Subcutaneous abdominal adipose tissue (tissue), 5 donors: ENCODE measurements at regions not wholly inside any gene's neighbourhood (a gene's known extent, or its start where the extent isn't known, plus 50 kb on each side); places are given as distances from the start of the nearest gene placed in this dataset.

Experiments used
- H3K27ac ChIP-seq: one replicate; pipeline ENCODE4 v1.7.0; 2013; ENCODE audit warnings: low read depth, mild to moderate bottlenecking, inconsistent platforms, low read length, moderate library complexity
- H3K27me3 ChIP-seq, 5 donors: one replicate each; pipeline ENCODE4 v1.7.0; 2013; ENCODE audit warnings: low read length in 5 of 5, inconsistent platforms in 1 of 5; ENCODE audit not compliant: control insufficient read depth in 5 of 5, insufficient read depth in 4 of 5
- H3K36me3 ChIP-seq, 5 donors: one replicate each; pipeline ENCODE4 v1.7.0; 2013; ENCODE audit warnings: low read length in 5 of 5; ENCODE audit not compliant: control insufficient read depth in 5 of 5, insufficient read depth in 5 of 5
- H3K4me1 ChIP-seq, 5 donors: one replicate each; pipeline ENCODE4 v1.7.0; 2013; ENCODE audit warnings: low read length in 5 of 5, mild to moderate bottlenecking in 3 of 5, moderate library complexity in 1 of 5; ENCODE audit not compliant: control insufficient read depth in 5 of 5, insufficient read depth in 5 of 5
- H3K4me3 ChIP-seq, 5 donors: one replicate each; pipeline ENCODE4 v1.7.0; 2013; ENCODE audit warnings: low read length in 5 of 5, low read depth in 1 of 5
- H3K9ac ChIP-seq, 5 donors: one replicate each; pipeline ENCODE4 v1.7.0; 2013; ENCODE audit warnings: low read length in 5 of 5, mild to moderate bottlenecking in 4 of 5, moderate library complexity in 3 of 5
- H3K9me3 ChIP-seq, 5 donors: one replicate each; pipeline ENCODE4 v1.7.0; 2013; ENCODE audit warnings: low read length in 5 of 5; ENCODE audit not compliant: control insufficient read depth in 5 of 5
- donor health status: healthy.
- donor health status: healthy.
- donor health status: healthy.
- donor health status: healthy.
- donor health status: healthy.

DNA sequence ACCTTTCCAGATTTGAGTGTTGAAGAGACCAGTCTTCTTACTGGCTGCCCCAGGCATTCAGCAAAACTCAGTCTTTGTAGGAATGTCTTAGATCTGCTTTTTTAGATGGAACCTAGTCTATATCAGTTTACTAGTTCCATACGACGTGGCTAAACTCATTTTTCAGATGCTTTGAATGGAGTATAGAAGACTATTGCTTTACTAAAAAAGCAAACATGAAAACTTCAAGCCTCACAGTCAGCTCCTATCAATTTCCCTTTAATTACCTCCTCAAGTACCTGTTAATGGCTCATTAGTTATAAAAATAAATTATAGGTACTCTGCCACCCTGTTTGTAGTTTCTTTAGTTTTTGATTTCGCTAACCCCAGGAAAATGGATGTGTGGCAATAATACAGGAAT is 63.0 kb upstream of the STOX2 start:
- Histone ChIP-seq H3K27me3 (no peaks in the 10 kb centered on the region), H3K4me3 (no peak overlapping the region), H3K9me3 (peaks cover 3 to 5% (median 4%) of the 10 kb centered on the region in 5 donors), H3K9ac (no peak overlapping the region), H3K4me1 (no peaks in the 10 kb centered on the region), H3K27ac (no peak overlapping the region), H3K36me3 (no peaks in the 10 kb centered on the region)

DNA sequence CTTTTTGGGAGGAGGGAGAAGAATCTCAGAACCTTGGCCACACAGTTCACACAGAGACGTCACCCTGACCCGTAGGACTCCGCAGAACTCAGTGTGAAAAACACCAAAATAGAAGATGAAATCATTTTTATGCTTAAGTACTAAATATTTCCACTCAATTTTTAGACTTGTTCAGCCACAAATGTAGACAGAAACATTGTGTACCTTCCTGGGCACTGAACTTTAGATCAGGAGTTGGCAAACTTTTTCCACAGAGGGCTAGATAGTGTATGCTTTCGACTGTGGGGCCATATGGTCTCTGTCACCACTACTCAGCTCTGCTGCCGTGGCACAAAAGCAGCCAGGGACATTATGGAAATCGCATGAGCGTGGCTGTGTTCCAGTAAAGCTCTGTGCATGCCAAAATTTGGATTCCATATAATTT is 61.8 kb upstream of the STOX2 start:
- Histone ChIP-seq H3K9me3 (peaks cover 4 to 8% (median 5%) of the 10 kb centered on the region in 5 donors), H3K27me3 (no peaks in the 10 kb centered on the region), H3K36me3 (no peaks in the 10 kb centered on the region), H3K4me3 (no peak overlapping the region), H3K4me1 (no peaks in the 10 kb centered on the region), H3K27ac (no peak overlapping the region), H3K9ac (no peak overlapping the region)

DNA sequence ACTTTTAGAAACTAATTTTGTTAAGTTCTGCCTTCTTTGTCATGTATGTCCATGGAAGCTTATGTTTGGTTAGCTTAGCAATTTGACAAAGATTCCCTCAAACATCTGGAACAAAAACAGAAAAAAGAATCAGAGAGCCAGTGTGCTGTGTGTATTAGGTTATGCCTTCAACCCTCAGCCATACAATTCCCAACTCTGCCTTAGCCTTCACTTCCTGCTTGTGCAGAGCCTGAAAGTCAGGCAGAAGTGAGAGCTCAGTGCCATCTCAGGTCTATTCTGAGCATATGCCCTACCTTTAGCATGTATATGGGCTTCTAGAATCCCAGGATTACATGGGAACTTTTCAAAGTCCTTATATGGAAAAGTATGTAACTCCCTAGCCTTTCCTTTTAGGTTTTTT is 58.2 kb upstream of the STOX2 start:
- no peak overlapping the region for H3K27ac ChIP-seq
- no peaks in the 10 kb centered on the region for H3K36me3 ChIP-seq
- no peak overlapping the region for H3K9ac ChIP-seq
- H3K9me3 ChIP-seq, result peaks cover 4 to 8% (median 5%) of the 10 kb centered on the region in 5 donors
- H3K4me3 ChIP-seq, result no peak overlapping the region
- peaks cover 0 to 3% (median 0%) of the 10 kb centered on the region in 5 donors for H3K27me3 ChIP-seq
- no peaks in the 10 kb centered on the region for H3K4me1 ChIP-seq

DNA sequence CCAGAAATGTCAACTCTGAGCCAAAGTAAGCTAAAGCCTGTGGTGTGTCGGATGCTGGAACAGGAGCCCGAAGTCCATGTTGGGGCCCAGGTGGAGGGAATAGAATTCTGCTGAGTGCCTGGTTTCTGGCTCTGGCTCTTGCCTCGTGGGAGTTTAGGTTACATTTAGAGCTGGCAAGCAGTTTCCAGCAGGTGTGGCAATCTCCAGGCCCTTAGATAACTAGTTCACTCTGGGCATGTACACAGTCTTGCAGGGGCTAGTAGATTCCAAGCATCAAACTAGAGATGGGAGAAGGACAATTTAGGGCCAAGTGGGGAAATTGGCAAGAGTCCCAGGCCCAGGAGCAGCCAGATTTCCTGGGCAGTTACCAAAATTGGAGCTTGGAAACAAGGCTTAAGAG is 56.3 kb upstream of the STOX2 start:
- H3K4me3 ChIP-seq, result no peak overlapping the region
- H3K9me3 ChIP-seq, result peaks cover 4 to 8% (median 5%) of the 10 kb centered on the region in 5 donors
- no peaks in the 10 kb centered on the region for H3K4me1 ChIP-seq
- no peak overlapping the region for H3K27ac ChIP-seq
- no peak overlapping the region for H3K9ac ChIP-seq
- no peaks in the 10 kb centered on the region for H3K36me3 ChIP-seq
- peaks cover 0 to 3% (median 0%) of the 10 kb centered on the region in 5 donors for H3K27me3 ChIP-seq

DNA sequence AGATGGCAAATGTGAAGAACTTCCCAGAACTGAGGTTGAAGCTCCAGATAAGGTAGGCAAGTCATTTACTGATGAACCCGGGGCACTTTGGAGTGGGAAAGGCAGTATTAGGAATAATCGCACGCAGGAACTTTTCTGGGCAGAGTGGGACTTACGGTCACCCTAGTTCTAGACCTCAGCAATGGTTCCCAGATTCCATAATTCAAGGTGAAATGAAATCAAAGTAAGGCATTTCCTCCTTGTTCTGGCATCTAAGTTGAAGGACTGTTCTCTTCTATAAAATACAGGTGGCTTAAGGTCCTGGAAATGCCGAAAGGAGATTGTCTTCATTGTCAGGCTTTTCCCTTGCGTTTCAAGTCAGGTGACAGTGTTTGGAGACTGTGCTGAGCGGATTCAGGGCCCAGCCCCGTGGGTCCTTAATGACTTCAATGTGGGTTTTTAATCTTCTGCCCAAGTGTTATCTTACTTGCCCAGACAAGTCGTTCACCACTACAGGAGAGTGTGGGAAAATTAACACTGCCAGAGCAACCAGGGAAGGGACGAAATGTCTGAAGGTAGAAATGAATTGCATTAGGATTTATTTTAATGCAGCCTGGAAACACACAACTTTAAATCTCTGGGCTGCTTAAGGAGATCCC is 52.1 kb upstream of the STOX2 start:
- peaks cover 0 to 4% (median 0%) of the 10 kb centered on the region in 5 donors for H3K4me1 ChIP-seq
- H3K4me3 ChIP-seq, result no peak overlapping the region
- H3K9ac ChIP-seq, result no peak overlapping the region

DNA sequence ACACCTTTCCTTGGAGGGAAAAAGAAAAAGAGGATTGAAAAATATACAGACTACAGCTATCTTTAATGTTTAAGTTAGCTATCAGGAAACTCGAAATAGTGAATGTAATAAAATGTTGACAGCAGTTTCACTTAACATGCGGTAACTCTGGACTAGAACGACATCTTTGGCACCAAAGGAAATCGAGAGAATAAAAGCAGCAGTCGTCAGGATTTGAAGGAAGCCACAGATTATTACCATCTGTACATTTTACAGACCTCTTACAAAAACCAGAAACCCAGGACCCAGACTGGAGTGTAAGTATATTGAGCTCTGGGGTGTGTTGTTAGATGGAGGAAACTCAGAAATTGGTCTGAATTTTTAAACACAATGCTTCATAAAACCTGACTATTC is 51.6 kb upstream of the STOX2 start:
- H3K27ac ChIP-seq, result no peak overlapping the region
- no peaks in the 10 kb centered on the region for H3K9me3 ChIP-seq
- no peaks in the 10 kb centered on the region for H3K36me3 ChIP-seq
- H3K27me3 ChIP-seq, result peaks cover 0 to 1% (median 0%) of the 10 kb centered on the region in 5 donors
- no peak overlapping the region for H3K4me3 ChIP-seq
- peaks cover 0 to 5% (median 0%) of the 10 kb centered on the region in 5 donors for H3K4me1 ChIP-seq
- H3K9ac ChIP-seq, result no peak overlapping the region

More for the DNA sequence above, 52.1 kb upstream of the STOX2 start:
- Histone ChIP-seq H3K27ac (no peak overlapping the region), H3K36me3 (no peaks in the 10 kb centered on the region), H3K27me3 (peaks cover 0 to 3% (median 0%) of the 10 kb centered on the region in 5 donors), H3K9me3 (peaks cover 0 to 3% (median 0%) of the 10 kb centered on the region in 5 donors)
